Hepatocyte (in vitro differentiated cells): ENCODE measurements at regions not wholly inside any gene's neighbourhood (a gene's known extent, or its start where the extent isn't known, plus 50 kb on each side); places are given as distances from the start of the nearest gene placed in this dataset.
A peak's percentile ranks its signal among the peaks of the same experiment; 100 is the strongest.

Source experiments
- EZH2 ChIP-seq: fragments of 200-600 bp; sonication (generic); IDR thresholded peaks from 2 replicates; pipeline ENCODE4 v1.6.1; 2016; ENCODE audit warnings: antibody characterized with exemption, mild to moderate bottlenecking, borderline replicate concordance
- EZH2phosphoT487 ChIP-seq: fragments of 200-600 bp; sonication (generic); IDR thresholded peaks from one replicate; pipeline ENCODE4 v1.6.1; 2018; ENCODE audit warnings: antibody characterized with exemption, mild to moderate bottlenecking, low read depth, moderate library complexity; ENCODE audit not compliant: unreplicated experiment, severe bottlenecking
- TF ChIP-seq, protein P1 (sequence below): fragments of 200-600 bp; sonication (generic); IDR thresholded peaks from 2 replicates; pipeline ENCODE4 v1.5.1; 2016; ENCODE audit warnings: antibody characterized with exemption, mild to moderate bottlenecking; ENCODE audit not compliant: poor library complexity

DNA sequence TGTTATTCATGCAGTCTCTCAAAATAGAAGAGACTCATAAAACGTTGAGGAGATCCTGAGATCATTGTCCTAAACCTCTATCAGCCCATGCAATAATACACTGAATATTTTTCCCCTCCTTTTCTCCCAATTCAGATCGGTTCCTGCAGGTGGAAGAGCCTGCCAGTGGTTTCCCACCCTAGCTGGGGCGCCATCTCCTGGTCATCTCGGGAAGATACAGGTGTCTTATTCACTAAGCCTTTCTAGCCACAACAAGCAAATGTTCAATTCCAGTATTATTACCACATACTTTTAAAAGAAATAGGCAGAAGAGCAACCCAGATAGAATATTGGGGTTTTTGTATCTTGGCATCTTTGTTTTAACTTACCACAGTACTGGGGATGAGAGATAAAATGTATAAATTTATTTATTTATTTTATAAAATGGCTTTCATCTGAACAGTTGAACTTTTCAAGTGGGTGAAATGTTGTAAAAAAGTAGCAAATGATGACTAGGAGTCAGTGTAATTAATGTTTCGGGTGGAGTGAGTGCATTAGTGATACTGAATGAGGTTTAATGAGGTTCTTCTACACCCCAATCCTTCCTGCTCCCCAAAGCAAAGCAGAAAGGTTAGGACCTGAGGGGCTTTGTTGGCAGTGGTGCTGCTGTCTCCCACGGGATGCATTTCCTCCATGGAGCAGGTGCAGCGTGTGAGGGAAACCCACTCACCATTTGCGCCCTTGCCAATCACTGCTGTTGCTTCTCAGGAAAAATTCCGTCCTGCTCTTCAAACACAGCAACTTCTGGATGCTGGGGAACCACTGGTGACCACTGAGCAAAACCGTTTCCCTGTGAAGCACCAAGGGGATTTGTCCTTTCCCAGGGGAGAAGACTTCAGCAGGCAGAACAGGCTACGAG, 147.1 kb upstream of the FHL2 start:
- TF ChIP-seq, protein P1, sequence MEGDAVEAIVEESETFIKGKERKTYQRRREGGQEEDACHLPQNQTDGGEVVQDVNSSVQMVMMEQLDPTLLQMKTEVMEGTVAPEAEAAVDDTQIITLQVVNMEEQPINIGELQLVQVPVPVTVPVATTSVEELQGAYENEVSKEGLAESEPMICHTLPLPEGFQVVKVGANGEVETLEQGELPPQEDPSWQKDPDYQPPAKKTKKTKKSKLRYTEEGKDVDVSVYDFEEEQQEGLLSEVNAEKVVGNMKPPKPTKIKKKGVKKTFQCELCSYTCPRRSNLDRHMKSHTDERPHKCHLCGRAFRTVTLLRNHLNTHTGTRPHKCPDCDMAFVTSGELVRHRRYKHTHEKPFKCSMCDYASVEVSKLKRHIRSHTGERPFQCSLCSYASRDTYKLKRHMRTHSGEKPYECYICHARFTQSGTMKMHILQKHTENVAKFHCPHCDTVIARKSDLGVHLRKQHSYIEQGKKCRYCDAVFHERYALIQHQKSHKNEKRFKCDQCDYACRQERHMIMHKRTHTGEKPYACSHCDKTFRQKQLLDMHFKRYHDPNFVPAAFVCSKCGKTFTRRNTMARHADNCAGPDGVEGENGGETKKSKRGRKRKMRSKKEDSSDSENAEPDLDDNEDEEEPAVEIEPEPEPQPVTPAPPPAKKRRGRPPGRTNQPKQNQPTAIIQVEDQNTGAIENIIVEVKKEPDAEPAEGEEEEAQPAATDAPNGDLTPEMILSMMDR: peak; percentile 79
- TF ChIP-seq EZH2 (no peak), EZH2phosphoT487 (no peak)
